LoVo (cell line): ENCODE measurements at regions not wholly inside any gene's neighbourhood (a gene's known extent, or its start where the extent isn't known, plus 50 kb on each side); places are given as distances from the start of the nearest gene placed in this dataset.
"Not testable (repeated sequence)": the region's sequence is repeated elsewhere in the genome, so short reads cannot be mapped to it uniquely, and the experiment has no call there.

Experiments used
- DNase-seq: peaks from one replicate; pipeline ENCODE4 v3.0.0-alpha.2; 2016; ENCODE audit warnings: low spot score

DNA sequence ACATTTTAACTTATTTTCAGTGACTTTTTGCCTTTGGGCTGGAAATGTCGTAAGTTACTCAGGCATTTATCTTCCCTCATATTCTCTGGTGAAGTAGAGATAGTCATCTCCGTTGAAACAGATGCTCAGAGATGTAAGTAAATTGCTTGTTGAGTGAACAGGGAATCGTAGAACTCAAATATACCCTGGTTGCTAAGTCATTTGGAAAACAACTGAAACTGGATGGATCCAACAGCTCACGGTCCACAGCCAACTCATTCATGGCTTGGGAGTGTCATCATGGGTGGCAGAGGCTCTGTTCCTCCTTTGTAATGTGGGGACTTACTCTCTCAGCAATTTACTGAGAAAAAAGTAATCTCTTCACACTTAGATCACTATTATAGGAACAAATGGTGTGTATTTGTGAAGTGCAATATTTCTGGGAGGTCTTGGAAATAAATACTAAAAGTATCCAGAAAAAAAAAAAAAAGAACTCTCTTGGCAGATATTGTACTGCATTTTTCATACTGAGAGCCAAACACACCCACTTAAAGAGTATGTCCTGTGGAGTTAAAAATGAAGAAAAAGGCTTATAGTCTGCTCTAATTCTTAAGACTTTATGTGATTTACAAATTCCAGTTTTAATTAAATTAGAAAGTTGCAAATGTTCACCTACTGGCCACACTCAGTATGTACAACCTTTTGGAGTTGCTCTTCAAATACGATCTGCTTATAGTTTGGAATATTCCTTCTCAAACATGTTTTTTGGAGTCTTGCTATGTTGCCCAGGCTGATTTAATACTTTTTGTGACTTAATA, 107.4 kb downstream of the LEPR start:
- no peak for DNase-seq

DNA sequence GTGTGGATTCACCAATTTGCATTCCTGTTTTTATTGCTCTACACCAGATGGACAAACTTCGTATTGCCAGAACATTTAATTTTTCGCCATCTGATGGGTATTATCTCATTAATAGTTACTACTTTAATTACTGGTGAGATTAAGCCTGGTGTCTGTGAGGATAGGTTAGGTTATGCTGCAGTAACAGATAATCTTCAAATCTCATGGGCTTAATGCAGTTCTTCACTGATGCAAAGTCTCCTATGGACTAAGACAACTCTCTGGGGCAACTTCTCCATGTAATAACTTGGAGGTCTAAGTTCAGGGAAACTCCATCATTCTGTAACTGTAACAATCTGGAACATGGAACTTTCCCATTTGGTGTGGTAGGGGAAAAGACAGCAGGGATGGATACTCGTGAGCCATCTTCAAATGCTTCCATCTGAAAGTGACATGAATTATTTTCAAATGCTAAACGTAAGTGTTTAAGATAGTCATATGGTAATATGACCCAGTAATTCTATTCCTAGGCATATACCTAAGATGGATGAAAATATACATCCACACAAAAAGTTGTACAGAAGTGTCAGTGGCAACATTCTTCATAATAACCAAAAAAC, 111.6 kb downstream of the LEPR start:
- DNase-seq = no peak

DNA sequence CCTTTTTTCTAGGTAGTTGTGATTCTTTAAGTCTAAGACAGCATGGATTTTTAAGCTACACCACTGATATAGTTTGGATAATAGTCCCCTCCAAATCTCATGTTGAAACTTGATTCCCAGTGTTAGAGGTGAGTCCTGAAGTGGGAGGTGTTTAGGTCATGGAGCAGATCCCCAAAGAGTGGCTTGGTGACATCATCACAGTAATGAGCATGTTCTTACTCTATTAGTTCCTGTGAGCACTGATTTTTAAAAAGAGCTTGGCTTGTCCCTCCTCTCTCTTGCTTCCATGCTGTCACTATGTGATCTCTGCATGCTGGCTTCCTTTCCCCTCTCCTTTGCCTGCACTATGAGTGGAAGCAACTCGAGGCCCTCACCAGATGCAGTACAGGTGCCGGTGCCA, 115.5 kb downstream of the LEPR start:
- DNase-seq = no peak

DNA sequence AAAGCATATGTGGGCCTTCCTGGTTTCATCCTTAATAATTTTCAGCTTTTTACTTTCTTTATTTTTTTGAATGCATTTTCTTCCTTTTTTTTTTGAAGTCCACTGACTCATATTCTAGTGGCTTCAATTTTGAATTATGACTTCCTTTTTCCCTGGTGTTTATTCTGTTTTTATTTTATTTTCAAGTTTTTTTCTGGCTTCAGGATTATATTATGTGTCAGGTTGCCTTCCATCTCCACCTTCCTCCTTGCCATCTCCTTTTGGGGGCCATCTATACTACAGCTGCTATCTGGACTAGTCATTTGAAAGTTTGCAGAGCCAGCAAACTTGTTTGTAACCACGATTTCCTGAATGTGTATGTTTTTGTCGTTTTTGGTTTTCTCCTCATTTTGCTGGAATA, 117.6 kb downstream of the LEPR start:
- DNase-seq = no peak

DNA sequence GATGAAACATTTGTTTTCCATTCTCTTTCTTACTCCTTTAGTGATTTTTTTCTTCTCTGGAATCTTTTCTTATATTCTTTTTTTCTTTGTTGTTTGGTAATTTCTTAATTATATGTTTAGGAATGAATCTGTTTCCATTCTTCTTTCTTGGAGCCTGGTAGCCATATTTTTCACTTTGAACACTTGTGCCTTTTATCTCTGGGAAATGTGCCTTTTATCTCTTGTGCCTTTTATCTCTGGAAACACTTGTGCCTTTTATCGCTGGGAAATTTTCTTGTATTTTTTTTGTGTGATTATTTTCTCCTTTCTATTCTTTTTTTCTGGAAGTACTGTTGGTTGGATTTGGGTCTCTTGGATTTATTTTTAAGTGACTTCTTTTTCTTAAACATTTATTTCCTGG, 118.2 kb downstream of the LEPR start:
- DNase-seq = no peak

DNA sequence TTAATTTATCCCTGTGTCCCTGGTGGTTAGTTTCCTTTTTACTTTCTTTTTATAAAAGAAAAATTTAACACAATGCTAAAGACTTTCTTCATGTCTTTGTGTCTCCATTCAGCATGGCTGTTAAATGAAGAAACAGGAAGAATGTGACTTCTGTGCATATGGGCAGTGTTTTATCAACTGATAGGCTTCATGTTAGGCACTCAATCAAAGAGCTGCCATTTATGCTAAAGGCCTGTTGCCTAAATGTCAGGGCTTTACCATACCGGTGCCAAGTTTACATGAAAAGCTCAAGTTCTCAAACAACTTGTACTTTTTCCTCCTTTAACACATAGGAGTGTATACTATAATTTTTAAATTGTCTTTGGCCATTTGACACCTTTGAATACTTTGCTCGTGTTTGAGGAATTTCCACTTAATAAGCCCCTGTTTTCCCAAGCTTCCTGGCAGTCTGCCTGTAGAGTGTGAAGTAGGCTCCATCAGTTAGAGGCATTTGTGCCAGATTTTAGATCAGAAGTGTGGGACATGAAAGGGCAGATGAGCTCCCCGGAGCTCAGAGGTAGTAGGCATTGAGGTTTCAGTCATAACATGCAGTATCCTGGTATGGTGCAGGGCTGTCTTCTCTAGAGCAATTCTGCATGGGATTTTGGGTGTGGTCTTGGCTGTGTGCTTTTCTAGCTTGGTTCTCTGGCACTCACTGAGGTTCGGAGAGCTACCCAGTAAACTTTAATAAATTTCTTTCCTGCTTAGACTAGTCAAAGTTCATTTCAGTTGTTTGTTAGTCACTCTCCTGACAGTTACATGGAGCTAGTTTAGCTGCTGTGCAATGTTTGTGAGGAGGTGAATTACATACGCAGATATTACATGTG, 119.0 kb downstream of the LEPR start:
- DNase-seq = no peak

DNA sequence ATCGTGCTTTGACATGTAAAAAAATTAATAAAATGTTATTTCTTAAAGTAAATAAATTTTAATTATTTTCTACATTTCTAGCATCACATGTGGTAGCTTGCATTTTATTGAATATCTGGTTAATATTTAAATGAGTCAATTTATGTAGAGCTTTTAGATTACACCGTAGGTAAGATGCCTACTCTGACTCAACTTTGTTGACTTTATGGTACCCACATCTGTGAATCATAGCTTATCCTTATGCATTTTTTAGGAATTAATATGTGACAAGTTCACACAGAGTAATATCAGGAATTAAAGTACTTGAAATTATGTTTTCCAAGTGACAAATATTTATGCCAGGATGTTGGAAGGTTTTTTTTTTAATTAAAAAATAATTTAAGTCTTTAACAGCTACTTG, 120.7 kb downstream of the LEPR start:
- DNase-seq = no peak

DNA sequence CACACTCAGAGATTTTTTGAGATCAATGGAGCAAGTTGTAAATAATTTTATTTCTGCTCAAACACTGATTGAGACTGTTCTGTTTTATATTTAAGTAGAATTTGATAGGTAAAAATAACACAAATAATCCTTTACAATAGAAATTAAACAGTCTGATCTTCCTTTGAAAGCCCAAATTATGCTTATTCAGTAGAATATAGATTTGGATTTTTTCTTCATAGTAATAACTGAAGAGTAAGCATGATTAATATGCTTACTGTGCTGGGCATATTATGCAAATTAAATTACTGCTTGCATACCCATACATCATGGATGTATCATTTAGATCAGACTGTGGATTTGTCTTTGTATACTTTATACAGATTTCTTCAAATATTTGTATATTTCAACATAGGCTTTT, 121.4 kb downstream of the LEPR start:
- DNase-seq = no peak

DNA sequence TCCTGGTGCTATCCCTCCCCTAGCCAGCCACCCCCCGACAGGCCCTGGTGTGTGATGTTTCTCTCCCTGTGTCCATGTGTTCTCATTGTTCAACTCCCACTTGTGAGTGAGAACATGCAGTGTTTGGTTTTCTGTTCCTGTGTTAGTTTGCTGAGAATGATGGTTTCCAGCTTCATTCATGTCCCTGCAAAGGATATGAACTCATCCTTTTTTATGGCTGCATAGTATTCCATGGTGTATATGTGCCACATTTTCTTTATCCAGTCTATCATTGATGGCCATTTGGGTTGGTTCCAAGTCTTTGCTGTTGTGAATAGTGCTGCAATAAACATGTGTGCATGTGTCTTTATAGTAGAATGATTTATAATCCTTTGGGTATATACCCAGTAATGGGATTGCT, 122.1 kb downstream of the LEPR start:
- not testable (repeated sequence) for DNase-seq

DNA sequence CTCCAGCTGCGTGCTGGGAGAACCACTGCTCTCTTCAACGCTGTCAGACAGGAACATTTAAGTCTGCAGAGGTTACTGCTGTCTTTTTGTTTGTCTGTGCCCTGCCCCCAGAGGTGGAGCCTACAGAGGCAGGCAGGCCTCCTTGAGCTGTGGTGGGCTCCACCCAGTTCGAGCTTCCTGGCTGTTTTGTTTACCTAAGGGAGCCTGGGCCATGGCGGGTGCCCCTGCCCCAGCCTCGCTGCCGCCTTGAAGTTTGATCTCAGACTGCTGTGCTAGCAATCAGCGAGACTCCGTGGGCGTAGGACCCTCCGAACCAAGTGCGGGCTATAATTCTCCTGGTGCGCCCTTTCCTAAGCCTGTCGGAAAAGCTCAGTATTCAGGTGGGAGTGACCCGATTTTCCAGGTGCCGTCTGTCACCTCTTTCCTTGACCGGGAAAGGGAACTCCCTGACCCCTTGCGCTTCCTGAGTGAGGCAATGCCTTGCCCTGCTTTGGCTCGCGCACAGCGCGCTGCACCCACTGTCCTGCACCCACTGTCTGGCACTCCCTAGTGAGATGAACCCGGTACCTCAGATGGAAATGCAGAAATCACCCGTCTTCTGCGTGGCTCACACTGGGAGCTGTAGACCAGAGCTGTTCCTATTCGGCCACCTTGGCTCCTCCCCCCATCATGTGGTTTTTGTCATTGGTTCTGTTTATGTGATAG, 130.0 kb downstream of the LEPR start:
- DNase-seq = not testable (repeated sequence)

DNA sequence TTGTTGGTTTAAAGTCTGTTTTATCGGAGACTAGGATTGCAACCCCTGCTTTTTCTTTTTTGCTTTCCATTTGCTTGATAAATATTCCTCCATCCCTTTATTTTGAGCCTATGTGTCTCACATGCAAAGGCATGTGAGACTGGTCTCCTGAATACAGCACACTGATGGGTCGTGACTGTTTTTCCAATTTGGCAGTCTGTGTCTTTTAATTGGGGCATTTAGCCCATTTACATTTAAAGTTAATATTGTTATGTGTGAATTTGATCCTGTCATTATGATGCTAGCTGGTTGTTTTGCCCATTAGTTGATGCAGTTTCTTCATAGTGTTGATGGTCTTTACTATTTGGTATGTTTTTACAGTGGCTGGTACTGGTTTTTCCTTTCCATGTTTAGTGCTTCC, 132.0 kb downstream of the LEPR start:
- not testable (repeated sequence) for DNase-seq

DNA sequence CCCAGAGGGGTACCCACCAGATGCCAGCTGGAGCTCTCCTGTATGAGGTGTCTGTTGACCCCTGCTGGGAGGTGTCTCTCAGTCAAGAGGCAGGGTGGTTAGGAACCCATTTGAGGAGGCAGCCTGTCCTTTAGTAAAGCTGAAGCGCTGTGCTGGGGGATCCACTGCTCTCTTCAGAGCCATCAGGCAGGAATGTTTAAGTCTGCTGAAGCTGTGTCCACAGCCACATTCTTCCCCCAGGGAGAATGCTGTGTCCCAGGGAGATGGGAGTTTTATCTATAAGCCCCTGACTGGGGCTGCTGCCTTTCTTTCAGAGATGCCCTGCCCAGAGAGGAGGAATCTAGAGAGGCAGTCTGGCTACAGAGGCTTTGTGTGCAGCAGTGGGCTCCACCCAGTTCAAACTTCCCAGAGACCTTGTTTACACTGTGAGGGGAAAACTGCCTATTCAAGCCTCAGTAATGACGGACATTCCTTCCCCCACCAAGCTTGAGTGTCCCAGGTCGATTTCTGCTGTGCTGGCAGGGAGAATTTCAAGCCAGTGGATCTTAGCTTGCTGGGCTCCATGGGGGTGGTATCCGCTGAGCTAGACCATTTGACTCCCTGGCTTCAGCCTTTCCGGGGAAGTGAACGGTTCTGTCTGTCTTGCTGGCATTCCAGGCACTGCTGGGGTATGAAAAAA, 133.8 kb downstream of the LEPR start:
- not testable (repeated sequence) for DNase-seq

DNA sequence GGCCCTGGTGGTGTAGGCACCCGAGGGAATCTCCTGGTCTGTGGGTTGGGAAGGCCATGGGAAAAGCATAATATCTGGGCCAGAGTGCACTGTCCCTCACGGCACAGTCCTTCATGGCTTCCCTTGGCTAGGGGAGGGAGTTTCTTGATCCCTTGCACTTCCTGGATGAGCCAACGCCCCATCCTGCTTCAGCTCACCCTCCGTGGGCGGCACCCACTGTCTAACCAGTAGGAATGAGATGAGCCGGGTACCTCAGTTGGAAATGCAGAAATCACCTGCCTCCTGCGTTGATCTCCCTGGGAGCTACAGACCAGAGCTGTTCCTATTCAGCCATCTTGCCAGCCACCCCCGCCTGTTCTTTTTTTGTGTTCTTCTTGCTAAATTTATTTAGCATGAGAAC, 134.4 kb downstream of the LEPR start:
- no peak for DNase-seq

DNA sequence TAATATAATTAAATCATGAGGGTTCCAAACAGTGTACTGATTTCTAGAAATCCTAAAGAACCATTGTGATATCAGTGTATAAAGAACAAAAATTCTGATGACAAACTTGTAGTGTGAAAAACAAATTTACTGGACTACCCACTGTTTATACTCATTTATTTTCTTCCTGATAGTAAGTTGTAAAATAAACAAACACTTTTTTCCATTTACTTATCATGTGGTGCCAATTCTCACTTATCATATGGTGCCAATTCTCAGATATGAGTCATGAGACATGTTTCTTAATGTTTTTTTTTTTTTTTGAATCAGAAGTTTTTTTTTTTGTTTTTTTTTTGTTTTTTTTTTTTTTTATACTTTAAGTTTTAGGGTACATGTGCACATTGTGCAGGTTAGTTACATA, 137.7 kb downstream of the LEPR start:
- no peak for DNase-seq

DNA sequence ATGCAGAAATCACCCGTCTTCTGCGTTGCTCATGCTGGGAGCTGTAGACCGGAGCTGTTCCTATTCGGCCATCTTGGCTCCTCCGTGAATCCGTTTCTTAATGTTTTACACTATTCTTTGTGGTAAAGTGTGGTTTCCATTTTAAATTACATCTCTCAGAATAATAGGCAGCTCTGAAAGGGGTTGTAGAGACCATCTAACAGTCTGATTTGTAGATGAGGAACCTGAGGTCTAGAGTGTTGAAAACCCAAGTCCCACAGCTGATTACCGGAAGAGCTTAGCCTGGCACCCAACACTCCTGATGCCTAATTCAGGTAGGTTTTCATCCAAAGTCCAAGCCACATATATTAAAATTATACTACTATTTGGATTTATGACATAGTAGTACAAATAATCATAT, 144.0 kb downstream of the LEPR start:
- DNase-seq = no peak

DNA sequence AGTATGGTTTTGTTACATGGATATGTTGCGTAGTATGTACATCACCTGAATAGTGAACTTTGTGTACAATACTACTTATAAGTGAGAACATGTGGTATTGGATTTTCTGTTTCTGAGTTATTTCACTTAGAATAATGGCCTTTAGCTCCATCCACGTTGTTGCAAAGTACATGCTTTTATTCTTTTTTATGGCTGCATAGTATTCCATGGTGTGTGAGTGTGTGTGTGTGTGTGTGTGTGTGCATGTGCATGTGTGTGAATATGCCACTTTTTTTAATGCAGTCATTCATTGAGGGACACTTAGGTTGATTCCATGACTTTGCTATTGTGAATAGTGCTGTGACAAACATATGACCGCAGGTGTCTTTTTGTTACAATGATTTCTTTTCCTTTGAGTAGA, 147.8 kb downstream of the LEPR start:
- DNase-seq = no peak

DNA sequence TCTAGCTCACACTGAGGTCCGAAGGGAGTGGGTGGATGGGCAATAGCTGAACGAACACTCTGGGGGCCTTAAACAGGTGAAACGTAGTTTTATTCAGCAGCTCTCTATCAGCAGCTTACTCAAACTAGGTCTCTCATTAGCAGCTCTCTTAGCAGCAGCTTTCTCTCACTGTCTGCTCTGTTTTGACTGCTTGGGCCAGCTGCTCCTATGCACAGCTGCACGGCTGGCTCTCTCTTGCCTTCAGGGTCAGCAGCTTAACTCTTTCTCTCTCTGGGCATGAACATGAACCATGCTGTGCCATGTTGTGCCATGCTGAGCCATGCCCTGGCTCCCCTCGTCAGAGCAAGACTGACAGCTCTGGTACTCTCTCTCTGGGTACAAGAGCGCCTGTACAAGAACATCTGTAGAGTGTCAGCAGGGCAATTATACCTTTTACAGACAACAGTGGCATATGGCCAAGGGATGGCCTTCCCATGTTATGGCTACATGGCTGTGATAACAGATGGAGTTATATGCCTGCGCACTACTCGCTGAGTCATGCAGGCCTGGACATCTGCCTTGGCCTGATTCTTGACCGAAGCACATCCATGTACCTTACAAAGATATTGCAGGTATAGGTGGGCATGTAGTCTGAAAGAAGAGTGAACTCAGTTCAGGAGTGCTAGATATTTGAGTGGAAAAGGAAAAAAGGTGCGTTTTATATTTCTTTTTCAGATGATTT, 152.4 kb downstream of the LEPR start:
- DNase-seq = no peak

DNA sequence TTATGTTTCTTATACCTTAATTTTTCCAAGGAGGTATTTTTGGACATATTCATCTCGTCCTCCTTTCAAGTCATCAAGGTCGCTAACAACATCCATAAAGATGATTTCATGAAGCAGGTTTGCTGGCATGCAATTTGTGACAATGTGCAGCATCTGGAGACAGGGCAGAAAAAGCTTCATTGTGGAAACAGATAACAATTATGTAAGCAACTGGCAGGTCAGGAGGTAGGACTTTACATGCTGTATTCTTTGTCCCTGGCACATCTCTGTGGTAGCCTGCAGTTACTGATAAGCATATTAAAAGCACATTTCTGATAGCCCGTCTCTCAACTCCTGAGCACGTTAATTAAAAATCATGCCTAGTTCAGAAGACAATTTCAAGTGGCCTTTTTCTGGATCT, 156.8 kb downstream of the LEPR start:
- no peak for DNase-seq

DNA sequence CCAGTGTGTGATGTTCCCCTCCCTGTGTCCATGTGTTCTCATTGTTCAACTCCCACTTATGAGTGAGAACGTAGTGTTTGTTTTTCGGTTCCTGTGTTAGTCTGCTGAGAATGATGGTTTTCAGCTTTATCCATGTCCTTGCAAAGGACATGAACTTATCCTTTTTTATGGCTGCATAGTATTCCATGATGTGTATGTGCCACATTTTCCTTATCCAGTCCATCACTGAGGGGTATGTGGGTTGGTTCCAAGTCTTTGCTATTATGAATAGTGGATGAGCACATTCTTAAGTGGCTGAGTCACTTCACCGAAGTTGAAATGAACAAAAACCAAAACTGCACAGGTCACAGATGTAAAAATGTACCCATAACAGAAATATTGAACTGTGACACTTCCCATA, 157.5 kb downstream of the LEPR start:
- DNase-seq = not testable (repeated sequence)

DNA sequence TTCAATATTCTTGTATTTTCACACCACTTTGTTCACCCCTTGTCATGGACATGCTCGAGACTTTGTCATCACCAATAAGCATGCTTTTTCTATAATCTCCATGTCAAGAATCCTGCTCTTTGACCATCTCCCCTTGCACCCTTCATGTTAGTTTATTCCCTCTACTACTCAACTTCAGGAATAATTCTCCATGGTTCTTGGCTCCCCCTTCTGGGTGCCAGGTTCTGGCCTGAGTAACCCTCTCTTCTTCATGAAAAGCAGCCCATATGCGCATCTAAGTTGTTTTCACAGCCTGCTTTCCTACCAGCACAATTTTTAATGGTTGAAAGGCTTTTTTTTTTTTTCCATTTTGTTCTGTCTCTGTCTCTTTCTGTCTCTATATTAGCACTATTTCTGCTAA, 160.7 kb downstream of the LEPR start:
- no peak for DNase-seq

DNA sequence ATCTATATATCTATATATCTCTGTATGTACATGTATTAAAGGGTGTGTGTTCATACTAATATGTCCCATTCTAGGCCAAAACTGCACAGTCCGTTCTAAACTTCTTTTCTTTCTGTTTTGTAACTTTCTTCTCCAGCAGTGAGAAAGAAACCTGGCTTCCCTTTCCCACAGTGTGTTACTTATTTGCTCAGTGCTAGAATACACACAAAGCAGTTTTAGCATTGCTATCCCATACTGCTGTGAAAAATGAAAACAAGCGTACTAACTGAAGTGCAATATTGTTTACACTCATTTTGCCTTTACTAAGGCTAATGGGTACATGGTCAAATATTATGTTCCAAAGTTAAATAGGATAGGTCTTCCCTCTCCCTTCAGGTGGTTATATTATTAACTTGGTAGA, 163.9 kb downstream of the LEPR start:
- DNase-seq = no peak
